ENCODE measurements at regions not wholly inside any gene's neighbourhood (a gene's known extent, or its start where the extent isn't known, plus 50 kb on each side); places are given as distances from the start of the nearest gene placed in this dataset.

DNA sequence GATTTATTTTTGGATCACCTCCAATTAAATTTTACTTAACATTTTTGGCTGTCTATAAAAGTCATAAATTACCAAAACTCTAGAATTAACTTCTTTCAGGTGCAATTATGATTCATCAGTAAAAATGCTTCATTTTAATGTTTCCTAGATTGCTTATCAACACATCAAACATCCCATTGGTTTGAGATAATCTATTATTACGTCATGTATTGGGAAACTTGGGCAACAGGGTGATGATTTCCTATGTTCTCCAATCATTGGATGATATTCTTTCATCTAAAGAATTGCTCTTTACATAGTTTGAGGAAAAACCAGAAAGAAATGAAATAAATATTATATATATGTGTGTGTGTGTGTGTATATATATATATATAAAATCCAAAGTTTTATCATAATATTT, 76.8 kb upstream of the KCNJ6 start:
- TF ChIP-seq, protein P1, sequence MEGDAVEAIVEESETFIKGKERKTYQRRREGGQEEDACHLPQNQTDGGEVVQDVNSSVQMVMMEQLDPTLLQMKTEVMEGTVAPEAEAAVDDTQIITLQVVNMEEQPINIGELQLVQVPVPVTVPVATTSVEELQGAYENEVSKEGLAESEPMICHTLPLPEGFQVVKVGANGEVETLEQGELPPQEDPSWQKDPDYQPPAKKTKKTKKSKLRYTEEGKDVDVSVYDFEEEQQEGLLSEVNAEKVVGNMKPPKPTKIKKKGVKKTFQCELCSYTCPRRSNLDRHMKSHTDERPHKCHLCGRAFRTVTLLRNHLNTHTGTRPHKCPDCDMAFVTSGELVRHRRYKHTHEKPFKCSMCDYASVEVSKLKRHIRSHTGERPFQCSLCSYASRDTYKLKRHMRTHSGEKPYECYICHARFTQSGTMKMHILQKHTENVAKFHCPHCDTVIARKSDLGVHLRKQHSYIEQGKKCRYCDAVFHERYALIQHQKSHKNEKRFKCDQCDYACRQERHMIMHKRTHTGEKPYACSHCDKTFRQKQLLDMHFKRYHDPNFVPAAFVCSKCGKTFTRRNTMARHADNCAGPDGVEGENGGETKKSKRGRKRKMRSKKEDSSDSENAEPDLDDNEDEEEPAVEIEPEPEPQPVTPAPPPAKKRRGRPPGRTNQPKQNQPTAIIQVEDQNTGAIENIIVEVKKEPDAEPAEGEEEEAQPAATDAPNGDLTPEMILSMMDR (tag by site-specific recombination; IDR thresholded peaks at IDR 0.05): no peak
- TF ChIP-seq ZFP37 (tag by site-specific recombination; IDR thresholded peaks at IDR 0.05) (no peak), ZNF629 (tag by site-specific recombination; IDR thresholded peaks at IDR 0.05) (no peak), ZNF133 (tag by site-specific recombination; IDR thresholded peaks at IDR 0.05) (no peak), ZNF138 (tag by site-specific recombination; IDR thresholded peaks at IDR 0.05; ENCODE audit: borderline replicate concordance) (no peak), KLF16 (tag by site-specific recombination; IDR thresholded peaks at IDR 0.05) (no peak)
- TF ChIP-seq, protein P2, sequence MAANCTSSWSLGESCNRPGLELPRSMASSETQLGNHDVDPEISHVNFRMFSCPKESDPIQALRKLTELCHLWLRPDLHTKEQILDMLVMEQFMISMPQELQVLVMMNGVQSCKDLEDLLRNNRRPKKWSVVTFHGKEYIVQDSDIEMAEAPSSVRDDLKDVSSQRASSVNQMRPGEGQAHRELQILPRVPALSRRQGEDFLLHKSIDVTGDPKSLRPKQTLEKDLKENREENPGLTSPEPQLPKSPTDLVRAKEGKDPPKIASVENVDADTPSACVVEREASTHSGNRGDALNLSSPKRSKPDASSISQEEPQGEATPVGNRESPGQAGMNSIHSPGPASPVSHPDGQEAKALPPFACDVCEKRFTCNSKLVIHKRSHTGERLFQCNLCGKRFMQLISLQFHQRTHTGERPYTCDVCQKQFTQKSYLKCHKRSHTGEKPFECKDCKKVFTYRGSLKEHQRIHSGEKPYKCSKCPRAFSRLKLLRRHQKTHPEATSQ (tag by site-specific recombination; IDR thresholded peaks at IDR 0.05): no peak
- TF ChIP-seq, protein P3, sequence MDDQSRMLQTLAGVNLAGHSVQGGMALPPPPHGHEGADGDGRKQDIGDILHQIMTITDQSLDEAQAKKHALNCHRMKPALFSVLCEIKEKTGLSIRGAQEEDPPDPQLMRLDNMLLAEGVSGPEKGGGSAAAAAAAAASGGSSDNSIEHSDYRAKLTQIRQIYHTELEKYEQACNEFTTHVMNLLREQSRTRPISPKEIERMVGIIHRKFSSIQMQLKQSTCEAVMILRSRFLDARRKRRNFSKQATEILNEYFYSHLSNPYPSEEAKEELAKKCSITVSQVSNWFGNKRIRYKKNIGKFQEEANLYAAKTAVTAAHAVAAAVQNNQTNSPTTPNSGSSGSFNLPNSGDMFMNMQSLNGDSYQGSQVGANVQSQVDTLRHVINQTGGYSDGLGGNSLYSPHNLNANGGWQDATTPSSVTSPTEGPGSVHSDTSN (CRISPR knock-in tag; IDR thresholded peaks at IDR 0.05): no peak
